AG10803 (cell line): ENCODE measurements at regions not wholly inside any gene's neighbourhood (a gene's known extent, or its start where the extent isn't known, plus 50 kb on each side); places are given as distances from the start of the nearest gene placed in this dataset.

Experiments used
- DNase-seq: peaks from one replicate; pipeline ENCODE4 v3.0.0; 2010; ENCODE audit warnings: low read depth
- H3K4me3 ChIP-seq: 2 replicates; pipeline ENCODE4 v1.5.1; 2011; ENCODE audit warnings: mild to moderate bottlenecking, low read length, control low read depth
- CTCF ChIP-seq: conservative IDR thresholded peaks from 2 replicates; pipeline ENCODE4 v1.5.1; 2011; ENCODE audit warnings: mild to moderate bottlenecking, low read length, control low read depth, inconsistent platforms

- no peak for DNase-seq
- TF ChIP-seq CTCF, result no peak
- no peak overlapping the region for H3K4me3 ChIP-seq
These were observed 352.7 kb upstream of the NAV3 start for GRCh38 chr12:77477907-77478533.

GRCh38 chr12:77471801-77472200 lies 358.9 kb upstream of the NAV3 start:
- TF ChIP-seq CTCF, result no peak
- no peak overlapping the region for H3K4me3 ChIP-seq
- DNase-seq, result no peak

- no peak for TF ChIP-seq CTCF
- no peak overlapping the region for H3K4me3 ChIP-seq
- no peak for DNase-seq
These were observed 360.9 kb upstream of the NAV3 start for GRCh38 chr12:77469578-77470333.

GRCh38 chr12:77442633-77443032 lies 377.3 kb upstream of the E2F7 start:
- peak; percentile 60 for DNase-seq
- no peak for TF ChIP-seq CTCF
- no peak overlapping the region for H3K4me3 ChIP-seq

- no peak for DNase-seq
- TF ChIP-seq CTCF, result no peak
- no peak overlapping the region for H3K4me3 ChIP-seq
These were observed 374.4 kb upstream of the E2F7 start for GRCh38 chr12:77439749-77440148.

- TF ChIP-seq CTCF, result no peak
- DNase-seq, result no peak
- H3K4me3 ChIP-seq, result no peak overlapping the region
These were observed 373.3 kb upstream of the E2F7 start for GRCh38 chr12:77438644-77439043.

- DNase-seq, result no peak
- no peak for TF ChIP-seq CTCF
These were observed 371.8 kb upstream of the E2F7 start for GRCh38 chr12:77437206-77437605.

More at GRCh38 chr12:77437206-77437605, 371.8 kb upstream of the E2F7 start:
- no peak overlapping the region for H3K4me3 ChIP-seq
